Renal pelvis (tissue), 1 donor: ENCODE measurements at regions not wholly inside any gene's neighbourhood (a gene's known extent, or its start where the extent isn't known, plus 50 kb on each side); places are given as distances from the start of the nearest gene placed in this dataset.
"Not testable (repeated sequence)": the region's sequence is repeated elsewhere in the genome, so short reads cannot be mapped to it uniquely, and the experiment has no call there.

ENCODE experiments used
- DNase-seq: peaks from one replicate; pipeline ENCODE4 v3.0.0-alpha.2; 2013

- DNase-seq = not testable (repeated sequence)
Measured at GRCh38 chr12:92231532-92231931, 85.9 kb upstream of the BTG1 start.

GRCh38 chr12:92229381-92229780 lies 83.7 kb upstream of the BTG1 start:
- no peak for DNase-seq

- no peak for DNase-seq
Measured at GRCh38 chr12:92226961-92227360, 81.3 kb upstream of the BTG1 start.

- no peak for DNase-seq
Measured at GRCh38 chr12:92226071-92226661, 80.5 kb upstream of the BTG1 start.

- no peak for DNase-seq
Measured at GRCh38 chr12:92224685-92225331, 79.2 kb upstream of the BTG1 start.

GRCh38 chr12:92223481-92223880 lies 77.8 kb upstream of the BTG1 start:
- DNase-seq = no peak

GRCh38 chr12:92221656-92222315 lies 76.1 kb upstream of the BTG1 start:
- DNase-seq = no peak

- DNase-seq = no peak
Measured at GRCh38 chr12:92218394-92219077, 72.9 kb upstream of the BTG1 start.

GRCh38 chr12:92216092-92216491 lies 70.4 kb upstream of the BTG1 start:
- no peak for DNase-seq

GRCh38 chr12:92215358-92215757 lies 69.7 kb upstream of the BTG1 start:
- no peak for DNase-seq

- no peak for DNase-seq
Measured at GRCh38 chr12:92213166-92213565, 67.5 kb upstream of the BTG1 start.

GRCh38 chr12:92210071-92210470 lies 64.4 kb upstream of the BTG1 start:
- no peak for DNase-seq

- DNase-seq = no peak
Measured at GRCh38 chr12:92208613-92209121, 63.0 kb upstream of the BTG1 start.

GRCh38 chr12:92206596-92206995 lies 61.0 kb upstream of the BTG1 start:
- DNase-seq = no peak

- DNase-seq = no peak
Measured at GRCh38 chr12:92206011-92206410, 60.4 kb upstream of the BTG1 start.

GRCh38 chr12:92199819-92200576 lies 54.4 kb upstream of the BTG1 start:
- no peak for DNase-seq

- no peak for DNase-seq
Measured at GRCh38 chr12:92197815-92198214, 52.2 kb upstream of the BTG1 start.

GRCh38 chr12:92196368-92196767 lies 50.7 kb upstream of the BTG1 start:
- no peak for DNase-seq
